Activated CD4-positive, alpha-beta T cell treated with anti-CD3 and anti-CD28 coated beads, Interleukin-2, amount 50 U/mL, for 16 hours (primary cell): ENCODE measurements at regions not wholly inside any gene's neighbourhood (a gene's known extent, or its start where the extent isn't known, plus 50 kb on each side); places are given as distances from the start of the nearest gene placed in this dataset.
"Not testable (repeated sequence)": the region's sequence is repeated elsewhere in the genome, so short reads cannot be mapped to it uniquely, and the experiment has no call there.

Experiments
- DNase-seq: peaks from one replicate; pipeline ENCODE4 v3.0.0-alpha.2; 2020

- no peak for DNase-seq
These were observed 154.2 kb upstream of the ZEB2 start for GRCh38 chr2:144674071-144674470.

GRCh38 chr2:144673456-144673855 lies 153.5 kb upstream of the ZEB2 start:
- no peak for DNase-seq

- no peak for DNase-seq
These were observed 152.0 kb upstream of the ZEB2 start for GRCh38 chr2:144671695-144672455.

GRCh38 chr2:144670738-144671137 lies 150.8 kb upstream of the ZEB2 start:
- no peak for DNase-seq

GRCh38 chr2:144670080-144670479 lies 150.2 kb upstream of the ZEB2 start:
- DNase-seq: no peak

- no peak for DNase-seq
These were observed 149.5 kb upstream of the ZEB2 start for GRCh38 chr2:144669196-144669987.

- DNase-seq: no peak
These were observed 148.7 kb upstream of the ZEB2 start for GRCh38 chr2:144668493-144669110.

- DNase-seq: no peak
These were observed 146.1 kb upstream of the ZEB2 start for GRCh38 chr2:144666032-144666431.

GRCh38 chr2:144663207-144663606 lies 143.3 kb upstream of the ZEB2 start:
- no peak for DNase-seq

GRCh38 chr2:144660518-144661316 lies 140.8 kb upstream of the ZEB2 start:
- peak; percentile 4 for DNase-seq

- peak; percentile 67 for DNase-seq
These were observed 139.9 kb upstream of the ZEB2 start for GRCh38 chr2:144659731-144660275.

GRCh38 chr2:144654523-144654922 lies 134.6 kb upstream of the ZEB2 start:
- no peak for DNase-seq

- DNase-seq: no peak
These were observed 131.0 kb upstream of the ZEB2 start for GRCh38 chr2:144650907-144651306.

- no peak for DNase-seq
These were observed 129.0 kb upstream of the ZEB2 start for GRCh38 chr2:144648837-144649465.

- peak; percentile 75 for DNase-seq
These were observed 125.3 kb upstream of the ZEB2 start for GRCh38 chr2:144645083-144645778.

- DNase-seq: no peak
These were observed 124.6 kb upstream of the ZEB2 start for GRCh38 chr2:144644549-144644948.

GRCh38 chr2:144643537-144644336 lies 123.8 kb upstream of the ZEB2 start:
- DNase-seq: no peak

GRCh38 chr2:144642856-144643255 lies 122.9 kb upstream of the ZEB2 start:
- DNase-seq: no peak

GRCh38 chr2:144642131-144642530 lies 122.2 kb upstream of the ZEB2 start:
- no peak for DNase-seq

GRCh38 chr2:144638250-144638649 lies 118.3 kb upstream of the ZEB2 start:
- not testable (repeated sequence) for DNase-seq

GRCh38 chr2:144636860-144637259 lies 116.9 kb upstream of the ZEB2 start:
- DNase-seq: not testable (repeated sequence)
